Stimulated activated CD8-positive, alpha-beta memory T cell treated with anti-CD3 and anti-CD28 coated beads, Interleukin-15, amount 100 ng/mL, for 24 hours (primary cell): ENCODE measurements at regions not wholly inside any gene's neighbourhood (a gene's known extent, or its start where the extent isn't known, plus 50 kb on each side); places are given as distances from the start of the nearest gene placed in this dataset.

Experiments used
- DNase-seq: peaks from one replicate; pipeline ENCODE4 v3.0.0-alpha.2; 2020; ENCODE audit warnings: low read depth

DNA sequence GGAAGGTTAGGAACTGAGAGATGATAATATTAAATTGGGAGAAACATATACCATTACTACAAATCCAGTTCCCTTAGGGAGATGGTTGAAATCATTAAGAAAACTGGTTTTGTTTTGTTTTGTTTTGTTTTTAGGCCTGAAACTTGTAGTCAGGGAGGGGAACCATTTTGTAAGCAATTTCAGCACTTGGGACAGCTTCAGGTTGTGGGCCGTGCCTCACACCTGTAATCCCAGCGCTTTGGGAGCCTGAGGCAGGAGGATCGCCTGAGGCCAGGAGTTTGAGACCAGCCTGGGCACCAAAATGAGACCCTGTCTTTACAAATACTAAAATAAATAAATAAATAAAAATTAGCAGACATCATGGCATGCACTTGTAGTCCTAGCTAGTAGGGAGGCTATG lies 694.3 kb upstream of the NR5A2 start:
- no peak for DNase-seq

DNA sequence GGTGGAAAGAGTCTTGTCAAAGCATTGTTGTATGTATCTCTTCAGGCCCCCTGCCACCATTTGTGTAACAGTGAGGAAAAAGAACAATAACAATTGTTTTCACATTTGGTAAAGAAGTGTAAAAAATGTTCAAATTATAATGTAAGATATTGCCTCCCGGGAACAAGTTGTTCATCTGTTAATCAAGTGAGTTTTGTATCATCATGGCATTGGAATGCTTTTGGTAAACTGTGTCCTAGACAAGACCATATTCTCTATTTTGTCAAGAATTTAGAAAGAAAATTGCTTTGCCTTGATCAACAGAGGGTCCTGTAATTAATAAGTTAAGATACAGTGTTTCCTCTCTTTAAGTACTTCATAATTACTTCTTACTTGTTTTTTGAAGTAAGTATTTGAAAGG lies 692.0 kb upstream of the NR5A2 start:
- DNase-seq: no peak

DNA sequence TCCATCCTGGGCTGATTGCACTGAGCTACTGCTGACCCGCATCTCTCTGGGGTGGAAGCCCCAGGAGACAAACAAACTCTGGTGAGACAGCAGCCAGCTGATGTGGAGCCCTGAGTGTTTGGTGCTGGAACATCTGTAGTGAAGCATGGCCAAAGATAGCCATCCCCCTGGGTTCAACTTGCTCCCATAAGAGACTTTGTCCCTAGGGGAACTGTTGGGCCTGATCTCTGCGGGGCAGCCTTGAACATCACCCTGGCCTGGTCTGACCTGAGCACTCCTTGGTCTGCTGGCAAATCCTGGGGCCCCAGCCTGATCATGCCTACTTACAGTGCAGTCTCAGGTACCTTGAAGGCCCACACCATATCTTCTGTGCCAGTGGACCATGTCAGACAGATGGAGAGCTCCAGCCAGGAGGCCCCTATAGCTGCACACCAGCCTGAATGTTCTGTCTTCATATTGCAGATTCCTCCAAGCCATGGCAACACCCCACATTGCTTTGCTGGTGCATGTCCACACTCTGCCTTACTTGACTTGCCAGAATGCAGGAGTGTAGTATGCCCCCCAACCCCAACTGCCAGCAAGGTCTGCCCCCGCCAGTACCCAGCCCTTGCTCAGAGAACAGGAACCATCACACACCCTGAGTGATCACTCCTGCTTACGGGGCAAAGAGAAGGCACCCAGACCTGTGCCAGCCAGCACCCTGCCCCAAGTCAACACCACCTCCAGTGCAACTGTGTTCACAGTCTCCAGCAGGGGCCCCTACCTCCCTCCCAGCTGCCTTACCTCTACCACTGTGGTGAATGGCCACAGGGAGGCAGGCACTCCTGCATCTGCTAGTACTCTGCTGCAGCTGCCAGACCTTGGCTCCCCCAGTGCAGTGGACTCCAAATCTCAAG lies 690.5 kb upstream of the NR5A2 start:
- DNase-seq: no peak

DNA sequence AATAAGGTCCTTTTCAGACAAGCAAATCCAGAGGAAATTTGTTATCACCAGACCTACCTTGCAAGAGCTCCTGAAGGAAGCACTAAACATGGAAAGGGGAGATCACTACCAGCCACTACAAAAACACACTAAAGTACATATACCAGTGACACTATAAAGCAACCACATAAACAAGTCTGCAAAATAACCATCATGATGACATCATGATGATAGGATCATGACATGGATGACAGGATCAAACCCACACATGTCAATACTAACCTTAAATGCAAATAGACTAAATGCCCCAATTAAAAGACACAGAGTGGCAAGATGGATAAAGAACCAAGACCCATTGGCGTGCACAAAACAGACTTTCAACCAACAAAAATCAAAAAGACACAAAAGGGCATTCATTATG lies 688.8 kb upstream of the NR5A2 start:
- DNase-seq: no peak

DNA sequence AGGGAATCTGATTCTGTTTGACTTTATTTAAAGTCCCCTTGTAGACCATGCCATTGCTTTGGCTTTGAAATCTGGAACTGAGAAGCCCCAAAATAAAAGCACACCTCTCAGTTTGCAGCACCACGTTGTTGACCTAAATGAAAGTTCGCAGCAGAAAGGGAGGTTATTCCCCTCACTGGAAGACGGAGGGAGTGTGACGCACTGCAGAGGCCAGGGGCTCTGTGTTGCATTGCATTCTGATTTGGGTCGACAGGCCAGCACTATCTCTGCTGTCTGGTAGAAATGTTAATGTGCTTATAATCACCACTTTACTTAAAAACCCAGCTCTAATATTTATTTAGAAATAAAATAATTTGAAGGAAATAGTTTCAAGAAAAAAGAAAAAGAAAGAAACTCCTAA lies 675.2 kb upstream of the NR5A2 start:
- DNase-seq: no peak

DNA sequence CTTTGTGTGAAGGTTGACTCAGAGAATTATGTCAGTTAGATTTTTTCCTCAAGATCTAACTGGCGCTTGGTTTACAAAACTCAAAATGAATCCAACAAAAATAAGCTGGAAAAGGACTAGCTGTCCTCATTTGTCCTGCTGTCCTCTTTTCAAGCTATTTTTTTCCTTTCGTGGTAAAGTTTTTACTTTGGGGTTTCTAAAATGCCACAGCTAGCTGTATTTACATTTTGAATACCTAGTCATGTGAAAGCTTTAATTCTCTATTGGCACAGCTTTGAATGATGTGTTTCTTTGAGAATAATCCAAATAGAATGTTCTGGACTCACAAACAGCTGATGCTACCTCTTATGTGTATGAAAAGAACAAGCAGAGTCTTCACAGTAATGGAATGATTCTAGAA lies 673.6 kb upstream of the NR5A2 start:
- DNase-seq: no peak

DNA sequence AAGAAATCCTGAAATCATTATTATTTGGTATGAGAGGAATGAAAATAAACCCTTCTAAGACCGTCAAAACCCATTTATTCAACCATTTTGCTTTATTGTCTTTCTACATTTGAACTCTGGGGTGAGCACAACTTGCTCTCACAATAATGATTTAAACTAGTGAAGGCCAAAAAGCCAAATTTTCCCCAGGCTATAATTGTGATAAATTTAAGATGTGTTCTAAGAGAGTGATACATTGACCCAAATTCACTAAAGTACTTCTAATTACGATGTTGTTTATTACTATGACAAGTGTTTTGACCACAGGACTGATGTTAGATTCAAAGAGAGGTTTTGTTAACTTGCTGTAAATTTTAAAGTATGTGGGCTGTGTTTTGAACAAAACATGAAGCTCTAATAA lies 670.9 kb upstream of the NR5A2 start:
- DNase-seq: no peak

DNA sequence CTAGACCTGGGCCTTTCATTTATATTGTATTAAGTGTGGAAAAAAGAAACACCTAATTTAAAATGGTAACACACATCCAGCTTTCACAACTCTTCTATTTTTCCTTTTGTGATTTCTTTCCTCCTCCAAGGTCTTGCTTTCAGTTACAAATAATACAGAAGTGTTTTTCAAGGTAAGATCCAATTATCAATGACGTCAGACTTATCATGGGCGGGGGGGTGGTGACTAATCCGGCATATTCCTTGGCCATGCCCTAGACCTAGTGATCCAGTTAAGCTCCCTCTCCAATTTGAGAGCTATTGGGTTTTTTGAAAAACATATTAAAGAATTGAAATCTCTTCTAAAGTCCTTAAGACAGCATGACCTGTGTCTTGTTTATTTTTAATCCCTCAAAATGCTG lies 669.9 kb upstream of the NR5A2 start:
- DNase-seq: no peak

DNA sequence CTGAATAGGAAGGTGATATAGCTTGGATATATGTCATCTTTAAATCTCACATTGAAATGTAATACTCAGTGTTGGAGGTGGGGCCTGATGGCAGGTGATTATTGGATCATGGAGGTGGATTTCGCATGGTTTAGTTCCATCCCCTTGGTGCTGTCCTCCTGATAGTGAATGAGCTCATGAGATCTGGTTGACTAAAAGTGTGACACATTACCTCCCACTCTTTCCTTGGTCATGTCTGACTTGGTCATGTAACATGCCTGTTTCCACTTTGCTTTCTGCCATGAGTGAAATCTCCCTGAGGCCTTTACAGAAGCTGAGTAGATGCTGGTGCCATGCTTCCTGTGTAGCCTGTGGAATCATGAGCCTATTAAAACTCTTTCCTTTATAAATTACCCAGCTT lies 664.5 kb upstream of the NR5A2 start:
- no peak for DNase-seq

DNA sequence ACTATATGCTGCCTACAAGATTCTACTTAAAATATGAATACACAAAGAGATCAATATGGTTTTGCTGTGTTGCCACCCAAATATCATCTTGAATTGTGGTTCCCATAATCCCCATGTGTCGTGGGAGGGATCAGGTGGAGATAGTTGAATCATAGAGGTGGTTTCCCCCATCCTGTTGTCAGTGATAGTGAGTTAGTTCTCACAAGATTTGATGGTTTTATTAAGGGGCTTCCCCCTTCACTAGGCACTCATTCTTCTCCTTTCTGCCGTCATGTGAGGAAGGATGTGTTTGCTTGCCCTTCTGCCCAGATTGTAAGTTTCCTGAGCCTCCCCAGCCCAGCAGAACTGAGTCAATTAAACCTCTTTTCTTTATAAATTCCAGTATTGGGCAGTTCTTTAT lies 654.4 kb upstream of the NR5A2 start:
- DNase-seq: no peak

DNA sequence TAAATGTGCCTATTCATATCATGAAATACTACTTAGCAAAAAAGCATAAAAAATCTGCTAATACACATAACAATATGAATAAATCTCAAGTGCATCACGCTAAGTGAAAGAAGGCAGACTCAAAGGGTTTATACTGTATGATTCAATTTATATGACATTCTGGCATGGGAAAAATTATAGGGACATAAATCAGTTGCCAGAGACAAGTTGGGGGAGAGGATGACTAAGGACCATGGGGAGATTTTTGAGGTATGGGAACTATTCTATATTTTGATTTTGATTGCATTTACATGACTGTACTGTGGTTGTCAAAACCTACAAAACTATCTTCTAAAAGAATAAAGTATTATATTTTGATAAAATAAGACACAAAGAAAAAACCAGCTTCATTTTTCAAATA lies 650.3 kb upstream of the NR5A2 start:
- DNase-seq: no peak

DNA sequence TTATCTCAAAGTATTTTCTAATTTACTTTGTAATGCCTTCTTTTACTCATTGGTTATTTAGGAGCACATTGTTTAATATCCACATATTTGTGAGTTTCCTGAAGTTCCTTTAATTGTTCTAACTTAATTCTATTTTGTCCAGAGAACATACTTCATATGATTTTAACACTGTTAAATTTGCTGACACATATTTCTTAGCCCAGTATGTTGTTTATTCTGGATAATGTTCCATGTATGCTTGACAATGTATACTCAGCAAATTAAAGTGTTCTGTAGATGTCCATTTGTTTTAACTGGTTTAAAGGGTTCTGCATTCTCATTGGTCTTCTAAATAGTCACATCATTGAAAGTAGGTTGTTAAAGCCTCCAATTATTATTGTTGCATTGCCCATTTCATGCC lies 643.7 kb upstream of the NR5A2 start:
- no peak for DNase-seq

DNA sequence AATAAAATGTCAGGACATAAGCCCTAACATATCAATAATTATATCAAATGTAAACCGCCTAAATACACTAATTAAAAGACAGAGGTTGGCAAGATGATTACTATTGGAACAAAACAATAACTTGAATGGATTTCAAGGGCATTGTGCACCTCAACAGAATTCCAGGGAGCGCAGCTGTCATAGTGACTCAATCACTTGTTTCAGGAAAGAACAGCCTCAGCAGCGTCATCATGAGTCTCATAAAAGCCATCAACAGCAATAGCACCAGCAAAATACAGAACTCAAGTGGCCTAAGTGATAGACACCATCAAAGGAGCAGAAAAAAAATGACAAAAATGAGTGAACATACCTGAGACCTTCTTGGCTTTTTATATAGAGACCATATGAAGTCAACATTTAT lies 632.7 kb upstream of the NR5A2 start:
- no peak for DNase-seq

DNA sequence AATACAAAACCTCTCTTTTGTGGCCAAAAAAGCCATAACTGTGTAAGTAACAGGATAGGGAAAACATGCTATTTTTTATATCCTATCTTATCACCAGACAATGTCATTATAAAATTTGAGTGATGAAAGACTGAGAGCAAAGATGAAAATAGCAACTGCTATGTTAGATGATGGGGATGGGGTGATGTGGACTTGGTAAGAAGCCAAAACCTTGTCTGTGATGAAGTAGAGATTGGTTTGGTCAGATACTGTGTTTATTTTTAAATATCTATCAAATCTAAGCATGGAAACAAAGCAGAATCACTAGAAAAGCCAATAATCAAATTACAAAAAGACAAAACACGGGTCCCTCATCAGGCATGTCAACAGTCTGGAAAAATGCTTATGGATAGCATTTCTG lies 631.1 kb upstream of the NR5A2 start:
- no peak for DNase-seq

DNA sequence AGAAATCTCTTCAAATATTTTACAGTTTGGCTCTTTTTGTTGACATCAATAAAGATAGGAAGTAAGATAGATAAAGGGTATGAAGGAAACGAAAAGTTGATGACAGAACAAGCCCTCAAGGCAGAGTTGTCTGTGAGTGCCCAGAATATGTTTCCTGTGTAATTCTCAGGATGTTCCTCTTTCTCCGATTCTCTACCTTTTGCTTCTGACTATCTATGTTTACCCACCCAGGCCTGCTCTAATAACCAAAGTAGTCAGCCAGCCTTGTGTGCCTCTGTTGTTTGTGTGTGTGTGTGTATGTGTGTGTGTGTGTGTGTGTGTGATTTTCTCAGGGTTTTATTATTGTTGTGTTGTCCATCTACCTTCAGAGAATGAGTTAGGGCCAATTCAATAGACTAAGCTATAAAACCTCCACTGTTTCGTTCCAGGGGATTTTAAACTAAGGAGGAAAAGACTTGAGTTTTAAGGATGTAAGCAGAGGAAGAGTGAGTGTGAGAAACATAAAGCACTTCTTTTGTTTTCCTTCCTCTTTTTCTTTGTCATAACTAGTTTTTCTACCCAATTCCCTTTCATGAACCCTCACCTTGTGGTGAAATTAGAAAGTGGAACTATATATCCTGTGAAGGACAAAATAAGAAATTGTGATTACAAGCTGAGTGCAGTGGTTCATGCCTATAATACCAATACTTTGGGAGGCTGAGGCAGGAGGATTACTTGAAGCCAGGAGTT lies 627.4 kb upstream of the NR5A2 start:
- no peak for DNase-seq

DNA sequence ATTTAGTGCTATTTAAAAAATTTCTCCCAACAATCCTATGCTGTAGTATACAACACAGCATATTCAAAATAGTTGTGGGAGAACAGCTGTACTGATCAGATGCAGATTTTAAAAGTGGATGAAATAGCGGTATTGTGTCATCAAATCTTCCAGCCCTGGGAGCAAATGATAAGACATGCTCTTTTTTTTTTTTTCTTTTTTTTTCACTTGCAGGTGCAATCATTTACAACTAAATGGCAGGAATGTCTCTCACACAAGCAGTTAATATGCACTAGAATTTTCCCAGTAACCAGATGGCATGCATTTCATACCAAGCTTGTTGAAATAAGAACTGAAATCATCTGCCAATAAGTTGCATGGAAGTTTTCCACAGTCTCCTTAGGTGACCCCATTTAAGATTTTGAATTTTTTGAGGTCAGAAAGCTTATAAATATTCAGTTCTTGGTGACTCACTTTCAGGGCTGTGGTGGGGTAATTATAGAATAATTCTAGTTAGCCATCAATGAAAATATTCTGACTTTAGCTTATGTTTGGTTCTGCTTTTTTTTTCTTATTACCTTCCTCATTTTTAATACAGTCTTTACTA lies 623.9 kb upstream of the NR5A2 start:
- no peak for DNase-seq

DNA sequence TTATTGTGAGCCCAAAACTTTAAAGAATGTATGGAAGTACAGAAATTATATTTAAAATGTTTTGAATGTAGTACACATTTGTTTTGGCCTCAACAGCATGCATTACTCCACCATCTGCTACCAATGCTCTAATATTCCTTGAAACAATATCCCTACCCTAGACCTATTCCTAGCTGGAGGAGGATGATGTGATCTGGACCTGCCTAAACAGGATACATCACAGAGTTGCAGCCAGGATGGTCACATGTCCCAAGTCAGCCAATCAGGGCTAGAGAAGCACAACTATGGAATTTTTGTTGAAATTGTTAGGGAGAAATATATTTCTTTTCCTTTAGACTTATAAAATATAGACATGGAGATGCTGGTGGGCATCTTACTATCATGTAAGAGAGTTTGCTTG lies 623.3 kb upstream of the NR5A2 start:
- no peak for DNase-seq

DNA sequence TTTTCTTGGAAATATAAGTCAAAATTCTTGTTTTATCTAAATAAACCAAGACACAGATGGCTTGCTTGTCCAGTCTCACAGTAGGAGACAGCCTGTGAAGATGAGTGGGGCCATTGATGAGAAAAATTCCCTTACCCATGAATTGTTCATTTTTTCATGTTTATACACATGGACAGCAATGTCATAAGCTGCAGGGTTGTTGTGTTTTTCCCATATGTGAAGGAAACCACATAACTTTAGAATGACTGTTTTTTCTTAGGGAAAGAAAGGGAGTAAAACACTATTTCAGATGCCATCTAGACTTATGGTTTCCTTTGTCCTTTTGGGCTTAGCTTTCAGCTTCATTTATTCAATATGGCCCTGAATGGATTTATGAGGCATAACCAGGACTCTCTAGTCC lies 622.5 kb upstream of the NR5A2 start:
- DNase-seq: no peak

DNA sequence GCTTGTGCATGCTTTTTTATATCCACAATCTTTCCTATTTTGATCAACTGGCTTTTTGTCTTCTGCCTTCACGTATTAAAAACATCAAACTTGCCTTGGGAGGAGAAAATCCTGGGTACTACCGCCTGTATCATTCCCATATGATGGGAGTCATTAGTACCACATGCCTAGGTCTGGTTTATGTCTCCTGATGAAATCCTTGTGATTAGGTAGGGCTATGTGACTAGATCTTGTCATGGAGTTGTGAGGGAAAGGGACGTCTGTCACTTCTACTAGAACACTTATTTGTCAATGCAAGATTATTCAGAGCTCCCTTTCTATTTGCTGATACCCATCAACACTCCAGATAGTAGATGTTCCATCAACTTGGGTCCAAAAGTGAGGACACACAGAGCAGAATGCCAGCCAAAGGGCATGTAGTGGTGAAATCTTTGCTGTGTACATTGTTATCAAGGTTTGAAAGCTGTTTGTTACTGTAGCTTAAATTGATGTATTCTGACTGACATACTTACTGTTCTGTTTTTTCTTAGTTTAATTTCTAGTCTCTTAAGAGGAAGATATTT lies 621.8 kb upstream of the NR5A2 start:
- DNase-seq: no peak

DNA sequence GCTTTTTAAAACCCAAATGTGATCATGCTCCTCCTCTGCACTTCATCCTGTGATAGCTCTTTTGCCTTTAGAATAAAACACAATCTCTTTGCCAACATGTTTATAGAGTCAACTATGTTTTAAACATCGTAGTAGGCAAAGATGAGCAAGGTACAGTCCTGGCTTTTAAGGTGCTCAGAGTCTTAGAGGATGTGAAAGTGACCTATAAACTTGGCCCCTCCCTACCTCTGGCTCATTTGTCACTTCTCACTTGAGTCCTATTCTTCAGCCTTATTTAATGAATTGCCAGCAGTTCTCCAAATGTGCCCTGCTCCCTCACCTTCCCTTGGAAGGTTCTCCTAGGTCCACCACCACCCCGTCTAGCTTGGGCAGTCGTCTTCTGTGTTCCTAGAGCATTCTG lies 617.0 kb upstream of the NR5A2 start:
- DNase-seq: no peak

DNA sequence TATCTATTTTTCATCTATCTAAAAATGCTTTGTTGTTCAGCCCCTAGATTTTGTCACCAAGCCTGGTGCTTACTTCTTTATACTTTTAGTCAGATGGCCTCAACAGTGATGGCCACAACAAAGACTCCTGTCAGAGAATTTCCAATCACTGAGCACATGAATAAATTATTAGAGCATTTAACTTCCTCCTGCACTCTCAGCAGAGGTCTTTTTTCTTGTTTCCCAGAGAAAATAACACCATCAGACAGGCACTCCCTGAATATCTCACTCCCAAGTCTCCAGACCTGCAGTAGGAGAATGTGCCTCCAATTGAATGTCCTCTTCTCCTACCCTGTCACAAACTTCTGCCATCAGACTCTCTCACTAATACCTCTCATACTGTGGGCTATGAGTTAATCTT lies 616.0 kb upstream of the NR5A2 start:
- no peak for DNase-seq

DNA sequence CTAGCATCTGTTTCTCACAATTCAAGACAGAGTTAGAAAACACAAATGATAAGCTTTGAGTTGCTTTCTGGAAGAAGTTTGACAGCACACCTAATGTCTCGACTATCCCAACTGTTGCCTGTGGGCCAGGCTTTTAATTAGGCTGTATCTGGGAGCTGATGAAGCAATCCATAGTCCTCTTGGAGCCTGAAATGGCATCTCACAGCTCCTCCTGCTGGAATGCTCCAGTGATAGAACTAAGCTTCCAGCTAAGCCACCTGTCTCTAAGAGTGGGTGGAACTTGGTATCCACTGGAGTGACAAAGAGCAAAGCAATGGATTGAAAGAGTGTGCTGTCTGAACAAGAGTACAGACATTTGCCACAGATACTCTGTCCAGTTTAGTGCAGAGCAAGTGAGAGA lies 605.3 kb upstream of the NR5A2 start:
- no peak for DNase-seq

DNA sequence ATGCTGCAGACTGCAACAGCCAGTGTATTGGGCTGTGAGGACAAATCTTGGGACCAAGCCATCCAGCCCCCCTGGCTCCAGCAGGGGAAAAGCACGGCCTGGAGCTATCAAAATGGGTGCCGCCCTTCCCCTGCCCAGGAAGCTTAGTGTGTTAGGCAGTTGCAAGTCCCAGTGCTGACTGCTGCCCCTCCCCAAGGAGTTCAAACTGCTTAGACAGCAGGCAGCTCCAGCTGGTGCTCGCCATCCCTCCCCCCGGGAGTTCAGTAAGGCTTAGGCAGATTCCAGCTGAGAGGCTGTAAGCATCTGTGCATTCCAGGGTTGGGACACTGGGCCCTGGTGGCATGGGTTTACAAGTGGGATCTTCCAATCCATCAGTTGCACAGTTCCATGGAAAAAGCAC lies 579.6 kb upstream of the NR5A2 start:
- no peak for DNase-seq
